ENCODE measurements at regions not wholly inside any gene's neighbourhood (a gene's known extent, or its start where the extent isn't known, plus 50 kb on each side); places are given as distances from the start of the nearest gene placed in this dataset.

- SMC1A ChIA-PET (ENCODE audit: uncharacterized antibody, unreplicated experiment), result no interaction called here
- CTCF ChIA-PET, result no interaction called here
- no peak for ATAC-seq
- POLR2A ChIA-PET, result no interaction called here
- Histone ChIP-seq H3K9ac (ENCODE audit: control insufficient read depth, insufficient read depth, low read length) (no peak overlapping the region), H3K4me1 (ENCODE audit: control insufficient read depth, insufficient read depth, low read length) (no peaks in the 10 kb centered on the region), H3K9me3 (replicated peaks; ENCODE audit: control insufficient read depth, insufficient read depth, low read length) (no peaks in the 10 kb centered on the region), H3K27ac (ENCODE audit: control insufficient read depth, insufficient read depth) (no peak overlapping the region), H3K4me2 (ENCODE audit: control insufficient read depth, insufficient read depth) (no peak overlapping the region), H3K4me3 (no peak overlapping the region), H2AFZ (ENCODE audit: control insufficient read depth, low read depth, low read length) (no peak overlapping the region), H4K20me1 (ENCODE audit: control insufficient read depth, insufficient read depth) (no peaks in the 10 kb centered on the region), H3K36me3 (ENCODE audit: control insufficient read depth in 2 of 2, insufficient read depth in 2 of 2, low read length in 1 of 2) (no peaks in the 10 kb centered on the region), H3K79me2 (ENCODE audit: control insufficient read depth, insufficient read depth, low read length) (no peaks in the 10 kb centered on the region), H3K27me3 (replicated peaks in 1 of 2; ENCODE audit: control insufficient read depth in 2 of 2, insufficient read depth in 2 of 2, low read length in 1 of 2) (peaks cover 0 to 2% of the 10 kb centered on the region in 2 experiments; a peak in 1 of 4 replicates)
- no peak for FAIRE-seq
- no peak for TF ChIP-seq PML (IDR thresholded peaks at IDR 0.05; ENCODE audit: low read length)
- no peak for TF ChIP-seq BCL3 (IDR thresholded peaks at IDR 0.05; ENCODE audit: borderline replicate concordance, insufficient read depth, low read depth, low read length, poor library complexity, severe bottlenecking)
- TF ChIP-seq JUND (IDR thresholded peaks at IDR 0.05; ENCODE audit: low read depth, low read length), result no peak
- no peak for TF ChIP-seq CBFB (IDR thresholded peaks at IDR 0.05; ENCODE audit: low read depth)
- TF ChIP-seq USF1 (IDR thresholded peaks at IDR 0.05; ENCODE audit: borderline replicate concordance, extremely low read length, insufficient read depth, low read depth, low read length), result no peak
- no peak for TF ChIP-seq JUNB (IDR thresholded peaks at IDR 0.05)
- no peak for TF ChIP-seq YBX1 (IDR thresholded peaks at IDR 0.05)
- TF ChIP-seq MYB (IDR thresholded peaks at IDR 0.05; ENCODE audit: borderline replicate concordance, low read depth, low read length), result no peak
- TF ChIP-seq FOXM1 (IDR thresholded peaks at IDR 0.05; ENCODE audit: low read depth, low read length), result no peak
- no peak for TF ChIP-seq RELB (IDR thresholded peaks at IDR 0.05; ENCODE audit: low read depth)
- no peak for TF ChIP-seq CREM (IDR thresholded peaks at IDR 0.05; ENCODE audit: low read depth)
- TF ChIP-seq WRNIP1 (IDR thresholded peaks at IDR 0.05; ENCODE audit: borderline replicate concordance, low read depth, low read length), result no peak
- no peak for TF ChIP-seq CBX3 (IDR thresholded peaks at IDR 0.05; ENCODE audit: borderline replicate concordance, low read depth)
- in situ Hi-C loops (cut with MboI) (no loop called here), intact Hi-C loops (cut with micrococcal nuclease; ENCODE audit: unreplicated experiment) (no loop called here)
- under 1% methylated on average over 9 of the region's 9 CpGs for WGBS (ENCODE audit: insufficient coverage, insufficient replicate concordance, low lambda C conversion rate, missing lambda C conversion rate)
- DNase-seq (ENCODE audit: low read depth, low spot score), result no peak
- RAD21 ChIA-PET (ENCODE audit: unreplicated experiment), result no interaction called here
- no TSS peak for BruUV-seq (replicated peaks)
These were observed 276.9 kb downstream of the MATN1 start for GRCh38 chr1:30446508-30446907.
